ENCODE measurements at regions not wholly inside any gene's neighbourhood (a gene's known extent, or its start where the extent isn't known, plus 50 kb on each side); places are given as distances from the start of the nearest gene placed in this dataset.
"Not testable (repeated sequence)": the region's sequence is repeated elsewhere in the genome, so short reads cannot be mapped to it uniquely, and the experiment has no call there.

GRCh38 chr13:50755862-50756685 is 87.4 kb downstream of the DLEU7 start:
- not testable (repeated sequence) for TF ChIP-seq CTCF (conservative IDR thresholded peaks at IDR 0.05); EZH2 (IDR thresholded peaks at IDR 0.05; ENCODE audit: low read depth)

Data from PC-9 (cell line).